ENCODE measurements at regions not wholly inside any gene's neighbourhood (a gene's known extent, or its start where the extent isn't known, plus 50 kb on each side); places are given as distances from the start of the nearest gene placed in this dataset.
A peak's percentile ranks its signal among the peaks of the same experiment; 100 is the strongest.

DNA sequence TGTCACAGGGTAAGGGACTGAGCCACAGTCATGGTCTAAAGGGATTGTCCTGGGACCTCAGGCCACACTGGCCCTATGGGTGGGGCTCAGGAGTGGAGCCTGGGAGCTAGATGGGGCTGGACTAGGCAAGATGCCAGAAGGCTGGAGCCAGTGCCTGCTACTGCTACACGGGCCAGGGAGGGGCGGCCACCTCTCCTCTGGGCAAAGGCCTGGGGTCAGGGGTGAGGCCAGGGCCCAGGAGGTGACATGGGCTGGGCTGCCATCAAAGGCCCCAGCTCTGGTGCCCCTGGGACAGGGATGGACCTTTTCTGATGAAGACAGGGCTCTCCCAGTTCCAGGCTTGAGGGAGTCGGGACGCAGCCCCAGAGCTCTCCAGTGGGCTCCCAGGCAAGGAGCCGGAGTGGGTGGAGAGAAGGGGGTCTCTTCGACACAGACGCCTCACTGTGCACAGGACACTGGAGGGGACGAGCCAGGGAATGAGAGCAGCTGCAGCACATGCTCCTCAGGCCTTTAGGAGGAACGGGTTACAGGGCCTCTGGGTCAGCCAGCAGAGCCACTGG lies 62.1 kb upstream of the IQSEC1 start:
- 72 to 82% (median 73%) methylated on average over 9 of the region's 9 CpGs for WGBS, 3 donors
- TF ChIP-seq POLR2A (IDR thresholded peaks at IDR 0.05), result no peak
- no peak for TF ChIP-seq EP300 (IDR thresholded peaks at IDR 0.05)
- TF ChIP-seq, protein P1, sequence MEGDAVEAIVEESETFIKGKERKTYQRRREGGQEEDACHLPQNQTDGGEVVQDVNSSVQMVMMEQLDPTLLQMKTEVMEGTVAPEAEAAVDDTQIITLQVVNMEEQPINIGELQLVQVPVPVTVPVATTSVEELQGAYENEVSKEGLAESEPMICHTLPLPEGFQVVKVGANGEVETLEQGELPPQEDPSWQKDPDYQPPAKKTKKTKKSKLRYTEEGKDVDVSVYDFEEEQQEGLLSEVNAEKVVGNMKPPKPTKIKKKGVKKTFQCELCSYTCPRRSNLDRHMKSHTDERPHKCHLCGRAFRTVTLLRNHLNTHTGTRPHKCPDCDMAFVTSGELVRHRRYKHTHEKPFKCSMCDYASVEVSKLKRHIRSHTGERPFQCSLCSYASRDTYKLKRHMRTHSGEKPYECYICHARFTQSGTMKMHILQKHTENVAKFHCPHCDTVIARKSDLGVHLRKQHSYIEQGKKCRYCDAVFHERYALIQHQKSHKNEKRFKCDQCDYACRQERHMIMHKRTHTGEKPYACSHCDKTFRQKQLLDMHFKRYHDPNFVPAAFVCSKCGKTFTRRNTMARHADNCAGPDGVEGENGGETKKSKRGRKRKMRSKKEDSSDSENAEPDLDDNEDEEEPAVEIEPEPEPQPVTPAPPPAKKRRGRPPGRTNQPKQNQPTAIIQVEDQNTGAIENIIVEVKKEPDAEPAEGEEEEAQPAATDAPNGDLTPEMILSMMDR (IDR thresholded peaks at IDR 0.05), result no peak
- H3K36me3 ChIP-seq, result no peaks in the 10 kb centered on the region
- intact Hi-C loops (cut with DNase I), result no loop called here
- no peaks in the 10 kb centered on the region for H3K27me3 ChIP-seq
- no peak overlapping the region for H3K4me3 ChIP-seq
- H3K4me1 ChIP-seq (ENCODE audit: insufficient read depth), result no peaks in the 10 kb centered on the region
- H3K9me3 ChIP-seq, result no peaks in the 10 kb centered on the region
- DNase-seq, result peak in 1 of 5 donors; percentile 18
- H3K27ac ChIP-seq, result no peak overlapping the region

DNA sequence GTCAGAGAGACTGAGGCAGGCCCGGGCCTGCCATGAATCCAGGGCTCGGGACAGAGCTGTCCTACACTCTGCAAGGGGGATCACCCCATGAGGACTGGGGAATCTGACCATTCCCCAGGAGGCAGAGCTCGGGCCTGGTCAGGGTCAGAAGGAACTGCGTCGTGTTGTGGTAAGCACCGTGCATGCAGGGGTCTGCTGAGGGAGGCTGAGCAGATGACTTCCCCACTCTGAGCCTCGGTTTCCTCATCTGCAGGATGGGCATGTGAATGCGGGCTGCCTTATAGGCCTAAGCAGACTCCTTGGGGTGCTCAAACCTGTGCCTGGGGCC lies 61.6 kb upstream of the IQSEC1 start:
- peak in 1 of 5 donors; percentile 7 for DNase-seq
- H3K9me3 ChIP-seq, result no peaks in the 10 kb centered on the region

DNA sequence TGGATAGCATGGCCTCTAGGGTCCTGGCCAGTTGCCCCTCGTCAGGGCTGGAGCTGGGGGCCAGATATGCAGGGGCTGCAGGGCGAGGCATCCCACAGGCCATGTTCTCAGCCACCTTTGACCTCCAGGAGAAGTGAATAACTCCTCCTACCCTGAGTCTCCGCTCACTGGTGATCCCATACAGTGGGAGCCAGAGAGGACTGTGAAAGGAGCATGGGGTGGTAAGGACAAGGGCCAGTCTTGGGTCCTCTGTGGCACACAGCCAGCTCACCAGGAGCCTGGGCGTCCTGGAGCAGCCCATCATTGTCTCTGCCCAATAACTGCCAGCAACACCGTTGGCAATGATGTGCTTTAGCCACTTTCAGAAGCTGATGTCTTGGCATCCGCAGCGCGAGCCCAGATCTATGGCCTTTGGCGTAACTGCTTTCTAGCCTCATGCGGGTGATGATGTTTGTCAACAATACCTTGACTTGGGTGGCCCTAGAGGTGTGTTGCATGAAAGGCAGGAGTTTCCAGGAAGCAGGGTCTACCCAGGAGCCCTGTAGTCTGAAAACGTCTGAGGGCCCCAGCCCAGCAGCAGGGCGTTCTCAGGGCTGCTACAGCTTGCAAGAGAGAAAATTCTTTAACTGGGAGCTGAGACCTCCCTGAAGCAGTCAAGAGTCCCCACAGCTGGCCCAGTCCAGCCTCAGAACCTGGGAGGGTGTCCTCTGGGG lies 61.1 kb upstream of the IQSEC1 start:
- no peak for TF ChIP-seq POLR2A (IDR thresholded peaks at IDR 0.05)
- no peaks in the 10 kb centered on the region for H3K36me3 ChIP-seq
- H3K9me3 ChIP-seq, result no peaks in the 10 kb centered on the region
- intact Hi-C loops (cut with DNase I), result no loop called here
- no peak overlapping the region for H3K4me3 ChIP-seq
- H3K27me3 ChIP-seq, result no peaks in the 10 kb centered on the region
- DNase-seq, result no peak
- no peak overlapping the region for H3K27ac ChIP-seq
- 84 to 89% (median 85%) methylated on average over 12 of the region's 12 CpGs for WGBS, 3 donors
- H3K4me1 ChIP-seq (ENCODE audit: insufficient read depth), result no peaks in the 10 kb centered on the region

More for the DNA sequence above, 61.6 kb upstream of the IQSEC1 start:
- Histone ChIP-seq H3K4me3 (no peak overlapping the region), H3K36me3 (no peaks in the 10 kb centered on the region), H3K27ac (no peak overlapping the region), H3K27me3 (no peaks in the 10 kb centered on the region), H3K4me1 (ENCODE audit: insufficient read depth) (no peaks in the 10 kb centered on the region)
- TF ChIP-seq, protein P1 (IDR thresholded peaks at IDR 0.05), result no peak
- TF ChIP-seq EP300 (IDR thresholded peaks at IDR 0.05) (no peak), POLR2A (IDR thresholded peaks at IDR 0.05) (no peak)
- WGBS, 3 donors, result 85 to 92% (median 91%) methylated on average over 8 of the region's 8 CpGs
- intact Hi-C loops (cut with DNase I), result no loop called here

DNA sequence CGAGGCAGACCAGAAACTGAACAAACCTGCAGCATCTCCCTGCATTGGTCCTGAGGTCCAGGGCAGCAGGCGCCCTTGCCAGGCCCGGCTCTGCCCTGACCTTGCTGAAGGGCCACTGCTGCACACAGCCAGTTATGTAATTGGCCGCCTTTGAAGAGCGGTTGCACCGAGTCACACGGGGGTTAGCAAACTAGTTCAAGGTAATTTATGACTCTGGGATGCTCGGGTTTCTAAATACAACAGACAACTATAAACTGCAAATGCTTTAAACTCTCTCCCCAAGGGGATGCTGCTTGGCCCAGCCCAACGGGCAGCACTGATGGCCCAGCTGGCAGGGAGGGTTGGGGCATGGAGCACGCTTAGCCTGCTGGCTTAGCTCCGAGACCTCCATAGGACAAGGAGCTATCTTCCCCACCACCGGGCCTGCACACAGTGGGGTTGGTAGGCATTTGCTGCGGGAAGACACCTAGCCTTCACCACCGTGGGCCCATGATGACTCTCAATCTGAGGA lies 60.3 kb upstream of the IQSEC1 start:
- peak in 1 of 5 donors; percentile 9 for DNase-seq
- WGBS, 3 donors, result 47 to 51% (median 50%) methylated on average over 14 of the region's 14 CpGs
- Histone ChIP-seq H3K4me3 (no peak overlapping the region), H3K27me3 (no peaks in the 10 kb centered on the region), H3K9me3 (no peaks in the 10 kb centered on the region), H3K27ac (no peak overlapping the region), H3K4me1 (ENCODE audit: insufficient read depth) (no peaks in the 10 kb centered on the region), H3K36me3 (no peaks in the 10 kb centered on the region)
- no peak for TF ChIP-seq EP300 (IDR thresholded peaks at IDR 0.05)
- intact Hi-C loops (cut with DNase I), result no loop called here

DNA sequence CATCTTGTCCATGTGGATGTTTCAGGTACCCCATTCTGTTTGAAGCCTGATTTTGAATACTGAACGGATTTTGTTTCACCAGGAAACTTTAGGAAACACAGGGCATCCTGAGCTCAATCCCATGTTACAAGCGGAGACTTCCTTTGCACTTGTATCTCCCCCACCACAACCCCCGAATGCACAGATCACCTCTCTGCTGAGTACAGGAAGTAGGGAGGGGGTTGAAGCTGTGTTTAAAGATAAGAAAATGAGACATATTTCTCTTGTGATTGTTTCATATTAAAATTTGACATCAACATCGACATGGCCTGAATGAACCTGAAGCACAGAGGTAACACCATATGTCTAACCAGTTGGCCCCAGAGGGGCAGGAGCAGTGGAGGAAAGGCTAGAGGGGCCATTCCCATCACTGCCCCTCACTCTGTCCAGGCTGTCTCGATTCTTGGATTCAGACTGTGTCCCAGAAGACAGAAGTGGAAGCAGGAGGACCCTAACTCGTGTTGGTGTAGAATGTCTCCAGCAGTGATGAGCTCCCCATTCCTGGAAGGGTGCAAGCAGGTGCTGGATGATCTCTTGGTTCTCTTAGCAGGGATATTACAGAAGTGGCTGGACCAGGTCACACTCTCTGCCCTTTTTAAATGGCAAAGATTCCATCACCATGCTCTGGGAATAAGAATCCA lies 59.6 kb upstream of the IQSEC1 start:
- Histone ChIP-seq H3K4me1 (ENCODE audit: insufficient read depth) (no peaks in the 10 kb centered on the region), H3K36me3 (no peaks in the 10 kb centered on the region), H3K9me3 (no peaks in the 10 kb centered on the region), H3K27me3 (no peaks in the 10 kb centered on the region), H3K27ac (no peak overlapping the region), H3K4me3 (no peak overlapping the region)
- WGBS, 3 donors, result 49 to 55% (median 51%) methylated on average over 6 of the region's 6 CpGs
- intact Hi-C loops (cut with DNase I), result no loop called here
- peak in 1 of 5 donors; percentile 1 for DNase-seq
- TF ChIP-seq, protein P1 (IDR thresholded peaks at IDR 0.05), result no peak
- TF ChIP-seq EP300 (IDR thresholded peaks at IDR 0.05), result no peak
- no peak for TF ChIP-seq POLR2A (IDR thresholded peaks at IDR 0.05)

Data from ovary (tissue), 7 donors.